ENCODE measurements at regions not wholly inside any gene's neighbourhood (a gene's known extent, or its start where the extent isn't known, plus 50 kb on each side); places are given as distances from the start of the nearest gene placed in this dataset.

GRCh38 chr10:131778385-131778784, 122.4 kb upstream of the PPP2R2D start:
- BruUV-seq (replicated peaks) = no TSS peak
- H3K27ac Mint-ChIP-seq (ENCODE audit: unreplicated experiment) = no peak overlapping the region
- no peaks in the 10 kb centered on the region for H3K36me3 Mint-ChIP-seq (ENCODE audit: insufficient read depth, unreplicated experiment)
- H3K4me1 ChIP-seq = no peaks in the 10 kb centered on the region
- no peak for TF ChIP-seq CTCF (IDR thresholded peaks at IDR 0.05; ENCODE audit: insufficient read depth in 1 of 2, low read depth in 1 of 2, low read length in 1 of 2, severe bottlenecking in 1 of 2, unreplicated experiment in 1 of 2)
- H3K27me3 ChIP-seq (replicated peaks; ENCODE audit: control insufficient read depth, insufficient read depth, low read length) = no peaks in the 10 kb centered on the region
- H3K36me3 ChIP-seq (ENCODE audit: control insufficient read depth, insufficient read depth, low read length) = no peaks in the 10 kb centered on the region
- H3K9me3 ChIP-seq = peaks cover 27% of the 10 kb centered on the region
- H3K4me3 Mint-ChIP-seq (ENCODE audit: unreplicated experiment) = no peak overlapping the region
- H3K4me1 Mint-ChIP-seq (ENCODE audit: low read depth, unreplicated experiment) = no peaks in the 10 kb centered on the region
- H3K27me3 Mint-ChIP-seq (ENCODE audit: insufficient read depth, unreplicated experiment) = no peaks in the 10 kb centered on the region
- intact Hi-C loops (cut with micrococcal nuclease; ENCODE audit: unreplicated experiment) = no loop called here
- no peak for DNase-seq
- POLR2A ChIA-PET = no interaction called here
- H3K4me3 ChIP-seq (ENCODE audit: low read depth, low read length) = no peak overlapping the region
- H3K9me3 Mint-ChIP-seq (ENCODE audit: unreplicated experiment) = peaks cover 55% of the 10 kb centered on the region
- CTCF ChIA-PET = no interaction called here

- Mint-ChIP-seq H3K4me3 (ENCODE audit: unreplicated experiment) (no peak overlapping the region), H3K27me3 (ENCODE audit: insufficient read depth, unreplicated experiment) (no peaks in the 10 kb centered on the region), H3K9me3 (ENCODE audit: unreplicated experiment) (peaks cover 55% of the 10 kb centered on the region), H3K4me1 (ENCODE audit: low read depth, unreplicated experiment) (no peaks in the 10 kb centered on the region), H3K27ac (ENCODE audit: unreplicated experiment) (no peak overlapping the region), H3K36me3 (ENCODE audit: insufficient read depth, unreplicated experiment) (no peaks in the 10 kb centered on the region)
- POLR2A ChIA-PET = no interaction called here
- Histone ChIP-seq H3K27me3 (replicated peaks; ENCODE audit: control insufficient read depth, insufficient read depth, low read length) (no peaks in the 10 kb centered on the region), H3K36me3 (ENCODE audit: control insufficient read depth, insufficient read depth, low read length) (no peaks in the 10 kb centered on the region), H3K4me1 (no peaks in the 10 kb centered on the region), H3K9me3 (peaks cover 27% of the 10 kb centered on the region), H3K4me3 (ENCODE audit: low read depth, low read length) (no peak overlapping the region)
- CTCF ChIA-PET = no interaction called here
- no TSS peak for BruUV-seq (replicated peaks)
- intact Hi-C loops (cut with micrococcal nuclease; ENCODE audit: unreplicated experiment) = no loop called here
- DNase-seq = no peak
- TF ChIP-seq CTCF (IDR thresholded peaks at IDR 0.05; ENCODE audit: insufficient read depth in 1 of 2, low read depth in 1 of 2, low read length in 1 of 2, severe bottlenecking in 1 of 2, unreplicated experiment in 1 of 2) = no peak
Measured at GRCh38 chr10:131778842-131779241, 122.0 kb upstream of the PPP2R2D start.

- intact Hi-C loops (cut with micrococcal nuclease; ENCODE audit: unreplicated experiment) = loop anchor here (10.0 kb wide), 1 partner anchor 85 kb away; no protein-coding TSS in a partner anchor
- no peaks in the 10 kb centered on the region for H3K36me3 Mint-ChIP-seq (ENCODE audit: insufficient read depth, unreplicated experiment)
- H3K27ac Mint-ChIP-seq (ENCODE audit: unreplicated experiment) = no peak overlapping the region
- BruUV-seq (replicated peaks) = no TSS peak
- Histone ChIP-seq H3K4me3 (ENCODE audit: low read depth, low read length) (no peak overlapping the region), H3K36me3 (ENCODE audit: control insufficient read depth, insufficient read depth, low read length) (no peaks in the 10 kb centered on the region), H3K9me3 (peaks cover 27% of the 10 kb centered on the region), H3K27me3 (replicated peaks; ENCODE audit: control insufficient read depth, insufficient read depth, low read length) (no peaks in the 10 kb centered on the region), H3K4me1 (no peaks in the 10 kb centered on the region)
- POLR2A ChIA-PET = no interaction called here
- no peaks in the 10 kb centered on the region for H3K4me1 Mint-ChIP-seq (ENCODE audit: low read depth, unreplicated experiment)
- no peak for TF ChIP-seq CTCF (IDR thresholded peaks at IDR 0.05; ENCODE audit: insufficient read depth in 1 of 2, low read depth in 1 of 2, low read length in 1 of 2, severe bottlenecking in 1 of 2, unreplicated experiment in 1 of 2)
- no peaks in the 10 kb centered on the region for H3K27me3 Mint-ChIP-seq (ENCODE audit: insufficient read depth, unreplicated experiment)
- no peak overlapping the region for H3K4me3 Mint-ChIP-seq (ENCODE audit: unreplicated experiment)
- CTCF ChIA-PET = no interaction called here
- H3K9me3 Mint-ChIP-seq (ENCODE audit: unreplicated experiment) = peaks cover 56% of the 10 kb centered on the region
- no peak for DNase-seq
Measured at GRCh38 chr10:131779661-131780394, 121.0 kb upstream of the PPP2R2D start.

Measured in Caco-2 (cell line).